Renal cortical epithelial cell (primary cell): ENCODE measurements at regions not wholly inside any gene's neighbourhood (a gene's known extent, or its start where the extent isn't known, plus 50 kb on each side); places are given as distances from the start of the nearest gene placed in this dataset.

Experiments used
- DNase-seq: peaks from one replicate; pipeline ENCODE4 v3.0.0-alpha.2; 2011; ENCODE audit warnings: low read depth

- DNase-seq: no peak
Observed at GRCh38 chr20:57059055-57059596, 207.3 kb downstream of the BMP7 start.

- no peak for DNase-seq
Observed at GRCh38 chr20:57060407-57061050, 205.9 kb downstream of the BMP7 start.

- DNase-seq: no peak
Observed at GRCh38 chr20:57061051-57061900, 205.2 kb downstream of the BMP7 start.

GRCh38 chr20:57062241-57062640, 204.2 kb downstream of the BMP7 start:
- DNase-seq: no peak

GRCh38 chr20:57062696-57063270, 203.7 kb downstream of the BMP7 start:
- no peak for DNase-seq

- DNase-seq: no peak
Observed at GRCh38 chr20:57064836-57065235, 201.6 kb downstream of the BMP7 start.

- DNase-seq: no peak
Observed at GRCh38 chr20:57065646-57066045, 200.8 kb downstream of the BMP7 start.

- DNase-seq: no peak
Observed at GRCh38 chr20:57066126-57066900, 200.1 kb downstream of the BMP7 start.

GRCh38 chr20:57069442-57069841, 197.0 kb downstream of the BMP7 start:
- DNase-seq: no peak

GRCh38 chr20:57070296-57070695, 196.1 kb downstream of the BMP7 start:
- DNase-seq: no peak

GRCh38 chr20:57071283-57071731, 195.1 kb downstream of the BMP7 start:
- DNase-seq: no peak

- no peak for DNase-seq
Observed at GRCh38 chr20:57071954-57072583, 194.4 kb downstream of the BMP7 start.

GRCh38 chr20:57073402-57073801, 193.0 kb downstream of the BMP7 start:
- DNase-seq: no peak

- DNase-seq: no peak
Observed at GRCh38 chr20:57074386-57074785, 192.1 kb downstream of the BMP7 start.

GRCh38 chr20:57075181-57075580, 191.3 kb downstream of the BMP7 start:
- no peak for DNase-seq

- no peak for DNase-seq
Observed at GRCh38 chr20:57075603-57076002, 190.8 kb downstream of the BMP7 start.

GRCh38 chr20:57076152-57076652, 190.2 kb downstream of the BMP7 start:
- no peak for DNase-seq

- DNase-seq: no peak
Observed at GRCh38 chr20:57076951-57077350, 189.5 kb downstream of the BMP7 start.

- no peak for DNase-seq
Observed at GRCh38 chr20:57078116-57078515, 188.3 kb downstream of the BMP7 start.

- DNase-seq: no peak
Observed at GRCh38 chr20:57079031-57080005, 187.1 kb downstream of the BMP7 start.
